ENCODE measurements at regions not wholly inside any gene's neighbourhood (a gene's known extent, or its start where the extent isn't known, plus 50 kb on each side); places are given as distances from the start of the nearest gene placed in this dataset.

DNA sequence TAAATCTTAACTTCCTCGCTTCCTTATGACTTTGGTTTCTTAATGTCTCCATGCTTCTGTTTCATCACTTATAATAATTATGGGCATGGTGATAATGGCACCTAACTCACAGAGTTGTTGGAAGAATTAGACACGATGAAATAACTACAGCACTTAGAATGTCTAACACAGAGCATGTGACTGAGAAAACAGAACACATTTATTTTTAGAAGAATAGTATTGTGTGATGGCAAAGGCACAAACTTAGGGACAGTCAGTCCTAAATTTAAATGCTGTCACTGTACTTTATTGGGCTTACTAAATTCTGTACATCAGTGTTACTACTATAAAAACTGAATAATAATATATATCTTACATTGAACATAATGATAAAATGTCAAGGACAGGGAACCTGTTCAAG, 391.1 kb upstream of the JAG1 start (continued):
- TF ChIP-seq, protein P1, sequence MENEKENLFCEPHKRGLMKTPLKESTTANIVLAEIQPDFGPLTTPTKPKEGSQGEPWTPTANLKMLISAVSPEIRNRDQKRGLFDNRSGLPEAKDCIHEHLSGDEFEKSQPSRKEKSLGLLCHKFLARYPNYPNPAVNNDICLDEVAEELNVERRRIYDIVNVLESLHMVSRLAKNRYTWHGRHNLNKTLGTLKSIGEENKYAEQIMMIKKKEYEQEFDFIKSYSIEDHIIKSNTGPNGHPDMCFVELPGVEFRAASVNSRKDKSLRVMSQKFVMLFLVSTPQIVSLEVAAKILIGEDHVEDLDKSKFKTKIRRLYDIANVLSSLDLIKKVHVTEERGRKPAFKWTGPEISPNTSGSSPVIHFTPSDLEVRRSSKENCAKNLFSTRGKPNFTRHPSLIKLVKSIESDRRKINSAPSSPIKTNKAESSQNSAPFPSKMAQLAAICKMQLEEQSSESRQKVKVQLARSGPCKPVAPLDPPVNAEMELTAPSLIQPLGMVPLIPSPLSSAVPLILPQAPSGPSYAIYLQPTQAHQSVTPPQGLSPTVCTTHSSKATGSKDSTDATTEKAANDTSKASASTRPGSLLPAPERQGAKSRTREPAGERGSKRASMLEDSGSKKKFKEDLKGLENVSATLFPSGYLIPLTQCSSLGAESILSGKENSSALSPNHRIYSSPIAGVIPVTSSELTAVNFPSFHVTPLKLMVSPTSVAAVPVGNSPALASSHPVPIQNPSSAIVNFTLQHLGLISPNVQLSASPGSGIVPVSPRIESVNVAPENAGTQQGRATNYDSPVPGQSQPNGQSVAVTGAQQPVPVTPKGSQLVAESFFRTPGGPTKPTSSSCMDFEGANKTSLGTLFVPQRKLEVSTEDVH (IDR thresholded peaks at IDR 0.05; ENCODE audit: low read depth, partially characterized antibody), result no peak

DNA sequence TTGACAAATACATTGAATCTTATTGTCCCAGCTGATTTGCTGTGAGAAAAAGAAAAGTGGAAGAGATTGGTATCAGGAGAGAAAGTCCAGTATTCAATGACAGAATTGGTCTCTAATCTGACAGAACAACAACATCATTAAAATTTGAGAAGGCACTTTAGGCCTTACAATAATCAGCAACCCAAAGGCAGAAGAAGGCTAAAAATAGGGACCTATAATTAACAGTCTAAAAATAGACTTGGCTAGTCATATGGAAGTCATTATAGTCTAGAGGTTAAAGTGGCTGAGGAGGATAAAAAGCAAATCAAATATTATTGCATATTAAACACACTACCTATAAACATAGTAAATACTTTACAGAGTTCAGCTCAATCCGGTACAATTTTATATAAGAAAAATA, 393.6 kb upstream of the JAG1 start:
- Histone ChIP-seq H3K79me2 (ENCODE audit: control insufficient read depth, insufficient read depth, low read length) (no peaks in the 10 kb centered on the region), H3K27ac (ENCODE audit: control insufficient read depth, insufficient read depth) (no peak overlapping the region), H3K4me3 (no peak overlapping the region), H3K4me2 (ENCODE audit: control insufficient read depth, insufficient read depth) (no peak overlapping the region), H2AFZ (ENCODE audit: control insufficient read depth, low read depth, low read length) (no peak overlapping the region), H4K20me1 (ENCODE audit: control insufficient read depth, insufficient read depth) (no peaks in the 10 kb centered on the region), H3K4me1 (ENCODE audit: control insufficient read depth, insufficient read depth, low read length) (no peaks in the 10 kb centered on the region), H3K9ac (ENCODE audit: control insufficient read depth, insufficient read depth, low read length) (no peak overlapping the region), H3K36me3 (ENCODE audit: control insufficient read depth in 2 of 2, insufficient read depth in 2 of 2, low read length in 1 of 2) (no peaks in the 10 kb centered on the region), H3K9me3 (replicated peaks; ENCODE audit: control insufficient read depth, insufficient read depth, low read length) (no peaks in the 10 kb centered on the region), H3K27me3 (replicated peaks in 1 of 2; ENCODE audit: control insufficient read depth in 2 of 2, insufficient read depth in 2 of 2, low read length in 1 of 2) (no peaks in the 10 kb centered on the region)
- DNase-seq (ENCODE audit: low read depth, low spot score) (no peak), ATAC-seq (no peak), FAIRE-seq (no peak)
- SMC1A ChIA-PET (ENCODE audit: uncharacterized antibody, unreplicated experiment), result interaction anchor here (1.3 kb wide), 1 partner anchor 34 kb away, joined by 3 read pairs; no protein-coding TSS in a partner anchor
- WGBS (ENCODE audit: insufficient coverage, insufficient replicate concordance, low lambda C conversion rate, missing lambda C conversion rate), result 0% methylated on average over 1 of the region's 1 CpG
- intact Hi-C loops (cut with micrococcal nuclease; ENCODE audit: unreplicated experiment), result no loop called here
- in situ Hi-C loops (cut with MboI), result no loop called here
- BruUV-seq (replicated peaks), result no TSS peak
- CTCF ChIA-PET, result no interaction called here
- RAD21 ChIA-PET (ENCODE audit: unreplicated experiment), result no interaction called here
- POLR2A ChIA-PET, result no interaction called here
- TF ChIP-seq, protein P2, sequence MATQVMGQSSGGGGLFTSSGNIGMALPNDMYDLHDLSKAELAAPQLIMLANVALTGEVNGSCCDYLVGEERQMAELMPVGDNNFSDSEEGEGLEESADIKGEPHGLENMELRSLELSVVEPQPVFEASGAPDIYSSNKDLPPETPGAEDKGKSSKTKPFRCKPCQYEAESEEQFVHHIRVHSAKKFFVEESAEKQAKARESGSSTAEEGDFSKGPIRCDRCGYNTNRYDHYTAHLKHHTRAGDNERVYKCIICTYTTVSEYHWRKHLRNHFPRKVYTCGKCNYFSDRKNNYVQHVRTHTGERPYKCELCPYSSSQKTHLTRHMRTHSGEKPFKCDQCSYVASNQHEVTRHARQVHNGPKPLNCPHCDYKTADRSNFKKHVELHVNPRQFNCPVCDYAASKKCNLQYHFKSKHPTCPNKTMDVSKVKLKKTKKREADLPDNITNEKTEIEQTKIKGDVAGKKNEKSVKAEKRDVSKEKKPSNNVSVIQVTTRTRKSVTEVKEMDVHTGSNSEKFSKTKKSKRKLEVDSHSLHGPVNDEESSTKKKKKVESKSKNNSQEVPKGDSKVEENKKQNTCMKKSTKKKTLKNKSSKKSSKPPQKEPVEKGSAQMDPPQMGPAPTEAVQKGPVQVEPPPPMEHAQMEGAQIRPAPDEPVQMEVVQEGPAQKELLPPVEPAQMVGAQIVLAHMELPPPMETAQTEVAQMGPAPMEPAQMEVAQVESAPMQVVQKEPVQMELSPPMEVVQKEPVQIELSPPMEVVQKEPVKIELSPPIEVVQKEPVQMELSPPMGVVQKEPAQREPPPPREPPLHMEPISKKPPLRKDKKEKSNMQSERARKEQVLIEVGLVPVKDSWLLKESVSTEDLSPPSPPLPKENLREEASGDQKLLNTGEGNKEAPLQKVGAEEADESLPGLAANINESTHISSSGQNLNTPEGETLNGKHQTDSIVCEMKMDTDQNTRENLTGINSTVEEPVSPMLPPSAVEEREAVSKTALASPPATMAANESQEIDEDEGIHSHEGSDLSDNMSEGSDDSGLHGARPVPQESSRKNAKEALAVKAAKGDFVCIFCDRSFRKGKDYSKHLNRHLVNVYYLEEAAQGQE (IDR thresholded peaks at IDR 0.05; ENCODE audit: low read depth, low read length), result no peak
- no peak for TF ChIP-seq SUZ12 (IDR thresholded peaks at IDR 0.05; ENCODE audit: unreplicated experiment)
- TF ChIP-seq, protein P3, sequence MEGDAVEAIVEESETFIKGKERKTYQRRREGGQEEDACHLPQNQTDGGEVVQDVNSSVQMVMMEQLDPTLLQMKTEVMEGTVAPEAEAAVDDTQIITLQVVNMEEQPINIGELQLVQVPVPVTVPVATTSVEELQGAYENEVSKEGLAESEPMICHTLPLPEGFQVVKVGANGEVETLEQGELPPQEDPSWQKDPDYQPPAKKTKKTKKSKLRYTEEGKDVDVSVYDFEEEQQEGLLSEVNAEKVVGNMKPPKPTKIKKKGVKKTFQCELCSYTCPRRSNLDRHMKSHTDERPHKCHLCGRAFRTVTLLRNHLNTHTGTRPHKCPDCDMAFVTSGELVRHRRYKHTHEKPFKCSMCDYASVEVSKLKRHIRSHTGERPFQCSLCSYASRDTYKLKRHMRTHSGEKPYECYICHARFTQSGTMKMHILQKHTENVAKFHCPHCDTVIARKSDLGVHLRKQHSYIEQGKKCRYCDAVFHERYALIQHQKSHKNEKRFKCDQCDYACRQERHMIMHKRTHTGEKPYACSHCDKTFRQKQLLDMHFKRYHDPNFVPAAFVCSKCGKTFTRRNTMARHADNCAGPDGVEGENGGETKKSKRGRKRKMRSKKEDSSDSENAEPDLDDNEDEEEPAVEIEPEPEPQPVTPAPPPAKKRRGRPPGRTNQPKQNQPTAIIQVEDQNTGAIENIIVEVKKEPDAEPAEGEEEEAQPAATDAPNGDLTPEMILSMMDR (IDR thresholded peaks at IDR 0.05 in 2 of 3, conservative IDR thresholded peaks at IDR 0.05 in 1 of 3; ENCODE audit: control insufficient read depth in 2 of 3, extremely low read depth in 1 of 3, insufficient read depth in 1 of 3, low read depth in 3 of 3, low read length in 3 of 3), result no peak
- TF ChIP-seq, protein P4, sequence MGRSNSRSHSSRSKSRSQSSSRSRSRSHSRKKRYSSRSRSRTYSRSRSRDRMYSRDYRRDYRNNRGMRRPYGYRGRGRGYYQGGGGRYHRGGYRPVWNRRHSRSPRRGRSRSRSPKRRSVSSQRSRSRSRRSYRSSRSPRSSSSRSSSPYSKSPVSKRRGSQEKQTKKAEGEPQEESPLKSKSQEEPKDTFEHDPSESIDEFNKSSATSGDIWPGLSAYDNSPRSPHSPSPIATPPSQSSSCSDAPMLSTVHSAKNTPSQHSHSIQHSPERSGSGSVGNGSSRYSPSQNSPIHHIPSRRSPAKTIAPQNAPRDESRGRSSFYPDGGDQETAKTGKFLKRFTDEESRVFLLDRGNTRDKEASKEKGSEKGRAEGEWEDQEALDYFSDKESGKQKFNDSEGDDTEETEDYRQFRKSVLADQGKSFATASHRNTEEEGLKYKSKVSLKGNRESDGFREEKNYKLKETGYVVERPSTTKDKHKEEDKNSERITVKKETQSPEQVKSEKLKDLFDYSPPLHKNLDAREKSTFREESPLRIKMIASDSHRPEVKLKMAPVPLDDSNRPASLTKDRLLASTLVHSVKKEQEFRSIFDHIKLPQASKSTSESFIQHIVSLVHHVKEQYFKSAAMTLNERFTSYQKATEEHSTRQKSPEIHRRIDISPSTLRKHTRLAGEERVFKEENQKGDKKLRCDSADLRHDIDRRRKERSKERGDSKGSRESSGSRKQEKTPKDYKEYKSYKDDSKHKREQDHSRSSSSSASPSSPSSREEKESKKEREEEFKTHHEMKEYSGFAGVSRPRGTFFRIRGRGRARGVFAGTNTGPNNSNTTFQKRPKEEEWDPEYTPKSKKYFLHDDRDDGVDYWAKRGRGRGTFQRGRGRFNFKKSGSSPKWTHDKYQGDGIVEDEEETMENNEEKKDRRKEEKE (IDR thresholded peaks at IDR 0.05), result no peak
- TF ChIP-seq PML (IDR thresholded peaks at IDR 0.05; ENCODE audit: low read length), result no peak
- no peak for TF ChIP-seq YY1 (IDR thresholded peaks at IDR 0.05; ENCODE audit: low read depth, low read length)
- TF ChIP-seq SUPT20H (IDR thresholded peaks at IDR 0.05; ENCODE audit: borderline replicate concordance, control insufficient read depth, low read depth, low read length), result no peak
- no peak for TF ChIP-seq EP300 (IDR thresholded peaks at IDR 0.05; ENCODE audit: borderline replicate concordance in 1 of 2, control insufficient read depth in 1 of 2, low read depth in 2 of 2, low read length in 2 of 2)
- no peak for TF ChIP-seq NR2F1 (conservative IDR thresholded peaks at IDR 0.05)
- TF ChIP-seq RELA (IDR thresholded peaks at IDR 0.05; ENCODE audit: borderline replicate concordance, partially characterized antibody), result no peak

Data from GM12878 (cell line).